SU-DHL-6 (cell line): ENCODE measurements at regions not wholly inside any gene's neighbourhood (a gene's known extent, or its start where the extent isn't known, plus 50 kb on each side); places are given as distances from the start of the nearest gene placed in this dataset.

Source experiments
- H2AFZ ChIP-seq: fragments of 200-600 bp; sonication (generic); 2 replicates; pipeline ENCODE4 v1.6.1; 2014; ENCODE audit warnings: low read depth, mild to moderate bottlenecking, moderate library complexity, mixed read lengths, antibody characterized with exemption, low read length; ENCODE audit not compliant: severe bottlenecking
- H3F3A ChIP-seq: fragments of 200-600 bp; shearing (Covaris generic); 2 replicates; pipeline ENCODE4 v1.6.0; 2016; ENCODE audit warnings: antibody characterized with exemption, mild to moderate bottlenecking; ENCODE audit not compliant: insufficient read depth
- H3K27ac ChIP-seq: fragments of 200-600 bp; sonication (generic); 2 replicates; pipeline ENCODE4 v1.5.1; 2016; ENCODE audit warnings: low read depth, mild to moderate bottlenecking, low read length, moderate library complexity, mixed read lengths
- H3K27me3 ChIP-seq: fragments of 200-600 bp; sonication (generic), shearing (Covaris generic); 2 replicates; pipeline ENCODE4 v1.6.0; 2014; ENCODE audit warnings: mild to moderate bottlenecking, low read length
- H3K36me3 ChIP-seq: fragments of 200-600 bp; sonication (generic); 2 replicates; pipeline ENCODE4 v1.6.1; 2014; ENCODE audit warnings: mild to moderate bottlenecking, low read length, mixed read lengths
- H3K4me2 ChIP-seq: fragments of 300-600, 200-600 bp; shearing (Covaris generic), sonication (generic); 2 replicates; pipeline ENCODE4 v1.6.0; 2014; ENCODE audit warnings: low read length, low read depth, mild to moderate bottlenecking; ENCODE audit not compliant: poor library complexity, severe bottlenecking
- H3K4me3 ChIP-seq: fragments of 200-600 bp; sonication (generic); 2 replicates; pipeline ENCODE4 v1.5.1; 2014; ENCODE audit warnings: antibody characterized with exemption, low read length, mild to moderate bottlenecking, mixed read lengths; ENCODE audit not compliant: insufficient read depth, poor library complexity, severe bottlenecking
- H3K79me2 ChIP-seq: fragments of 200-600 bp; sonication (generic); 2 replicates; pipeline ENCODE4 v1.6.1; 2014; ENCODE audit warnings: mild to moderate bottlenecking, low read length, moderate library complexity; ENCODE audit not compliant: insufficient read depth
- H3K9ac ChIP-seq: fragments of 200-600 bp; sonication (generic); 2 replicates; pipeline ENCODE4 v1.7.0; 2014; ENCODE audit warnings: mild to moderate bottlenecking, low read length
- H3K9me2 ChIP-seq: fragments of 200-600 bp; sonication (generic); replicated peaks from 2 replicates; pipeline ENCODE4 v1.6.1; 2014; ENCODE audit warnings: low read length; ENCODE audit not compliant: insufficient read depth
- H3K9me3 ChIP-seq: fragments of 200-600 bp; sonication (generic); 2 replicates; pipeline ENCODE4 v1.6.1; 2014; ENCODE audit warnings: low read length, mixed read lengths; ENCODE audit not compliant: insufficient read depth
- H4K20me1 ChIP-seq: fragments of 200-600 bp; sonication (generic); 2 replicates; pipeline ENCODE4 v1.6.1; 2014; ENCODE audit warnings: low read depth, mild to moderate bottlenecking, antibody characterized with exemption, low read length, moderate library complexity, mixed read lengths
- EZH2phosphoT487 ChIP-seq: fragments of 200-600 bp; sonication (generic), shearing (Covaris generic); conservative IDR thresholded peaks from 2 replicates; pipeline ENCODE4 v1.6.1; 2018; ENCODE audit warnings: mild to moderate bottlenecking, antibody characterized with exemption, low read length, moderate library complexity, mixed read lengths
- TF ChIP-seq, protein P1 (sequence below): fragments of 200-600 bp; sonication (generic); IDR thresholded peaks from one replicate; pipeline ENCODE4 v1.5.1; 2017; ENCODE audit warnings: antibody characterized with exemption, mild to moderate bottlenecking, low read length, moderate library complexity; ENCODE audit not compliant: insufficient read depth, poor library complexity, severe bottlenecking

DNA sequence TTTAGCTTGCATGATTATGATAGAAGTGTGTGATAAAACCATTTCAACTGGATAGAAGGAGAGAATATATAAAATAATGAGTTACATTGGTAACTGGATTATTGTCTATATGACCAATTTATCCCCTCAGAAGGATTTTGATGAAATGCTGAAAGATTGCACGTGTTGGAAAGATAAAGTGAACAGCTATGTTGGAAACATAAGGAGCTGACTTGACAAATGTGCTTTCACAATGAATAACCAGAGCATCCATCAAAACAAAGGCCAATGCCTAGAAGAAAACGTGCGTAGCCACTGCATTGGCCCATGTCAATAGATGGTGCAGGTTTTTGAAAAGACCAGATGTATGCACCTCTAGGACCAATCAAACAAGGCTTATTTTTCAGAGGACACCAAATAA lies 168.8 kb downstream of the TMEM200A start:
- no peak overlapping the region for H3K4me2 ChIP-seq
- H3K9me3 ChIP-seq = peaks cover 4% of the 10 kb centered on the region; the same call in 1 of the 2 replicates
- no peak for TF ChIP-seq EZH2phosphoT487
- TF ChIP-seq, protein P1, sequence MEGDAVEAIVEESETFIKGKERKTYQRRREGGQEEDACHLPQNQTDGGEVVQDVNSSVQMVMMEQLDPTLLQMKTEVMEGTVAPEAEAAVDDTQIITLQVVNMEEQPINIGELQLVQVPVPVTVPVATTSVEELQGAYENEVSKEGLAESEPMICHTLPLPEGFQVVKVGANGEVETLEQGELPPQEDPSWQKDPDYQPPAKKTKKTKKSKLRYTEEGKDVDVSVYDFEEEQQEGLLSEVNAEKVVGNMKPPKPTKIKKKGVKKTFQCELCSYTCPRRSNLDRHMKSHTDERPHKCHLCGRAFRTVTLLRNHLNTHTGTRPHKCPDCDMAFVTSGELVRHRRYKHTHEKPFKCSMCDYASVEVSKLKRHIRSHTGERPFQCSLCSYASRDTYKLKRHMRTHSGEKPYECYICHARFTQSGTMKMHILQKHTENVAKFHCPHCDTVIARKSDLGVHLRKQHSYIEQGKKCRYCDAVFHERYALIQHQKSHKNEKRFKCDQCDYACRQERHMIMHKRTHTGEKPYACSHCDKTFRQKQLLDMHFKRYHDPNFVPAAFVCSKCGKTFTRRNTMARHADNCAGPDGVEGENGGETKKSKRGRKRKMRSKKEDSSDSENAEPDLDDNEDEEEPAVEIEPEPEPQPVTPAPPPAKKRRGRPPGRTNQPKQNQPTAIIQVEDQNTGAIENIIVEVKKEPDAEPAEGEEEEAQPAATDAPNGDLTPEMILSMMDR = no peak
- H3K27ac ChIP-seq = no peak overlapping the region
- H4K20me1 ChIP-seq = no peaks in the 10 kb centered on the region
- no peaks in the 10 kb centered on the region for H3K36me3 ChIP-seq
- no peak overlapping the region for H2AFZ ChIP-seq
- no peaks in the 10 kb centered on the region for H3K79me2 ChIP-seq
- H3K9me2 ChIP-seq = no peaks in the 10 kb centered on the region
- H3K27me3 ChIP-seq = no peaks in the 10 kb centered on the region
- H3F3A ChIP-seq = no peaks in the 10 kb centered on the region
- H3K4me3 ChIP-seq = no peak overlapping the region
- no peak overlapping the region for H3K9ac ChIP-seq

DNA sequence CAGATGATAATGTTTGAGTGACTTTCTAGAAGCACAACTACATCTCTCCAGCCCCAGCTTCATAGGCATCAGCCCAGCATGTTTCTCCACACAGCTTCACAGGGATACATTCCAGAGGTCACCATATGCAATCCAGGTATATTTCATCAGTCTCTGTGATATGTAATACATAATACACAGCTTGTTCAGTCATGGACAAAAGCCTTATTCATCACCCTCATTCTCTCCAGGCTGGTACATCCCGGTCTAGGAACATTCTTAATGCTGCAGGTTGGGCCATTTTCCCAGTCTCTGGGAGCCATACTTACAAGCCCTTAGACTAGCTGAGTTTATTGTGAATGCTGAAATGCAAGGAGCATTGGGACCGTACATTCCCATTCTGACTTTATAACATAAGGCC lies 169.4 kb downstream of the TMEM200A start:
- H3K9me3 ChIP-seq = peaks cover 4% of the 10 kb centered on the region; the same call in 1 of the 2 replicates
- no peak overlapping the region for H3K27ac ChIP-seq

DNA sequence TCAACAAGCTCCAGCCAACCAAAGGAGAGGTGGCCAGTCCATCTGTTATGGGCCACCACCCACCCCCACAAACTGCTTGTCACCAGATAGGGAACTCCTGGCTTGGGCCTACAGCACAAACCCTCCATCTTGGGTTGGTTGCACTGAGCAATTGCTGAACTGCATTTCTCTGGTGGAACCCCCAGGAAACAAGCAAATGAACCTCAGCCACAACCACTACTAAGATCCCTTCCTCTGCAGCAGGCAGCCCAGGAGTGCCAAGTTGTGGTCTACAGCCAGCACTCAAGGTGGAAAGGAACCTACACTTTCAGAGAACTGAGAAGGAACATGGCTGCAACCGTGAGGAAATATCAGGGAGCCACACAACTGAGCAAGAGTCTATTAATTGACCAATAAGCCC lies 171.6 kb downstream of the TMEM200A start:
- Histone ChIP-seq H3K9me3 (peaks cover 4% of the 10 kb centered on the region; the same call in 1 of the 2 replicates), H3K27me3 (no peaks in the 10 kb centered on the region), H2AFZ (no peak overlapping the region), H3K9ac (no peak overlapping the region), H3F3A (no peaks in the 10 kb centered on the region), H3K9me2 (no peaks in the 10 kb centered on the region), H4K20me1 (no peaks in the 10 kb centered on the region), H3K36me3 (no peaks in the 10 kb centered on the region), H3K27ac (no peak overlapping the region), H3K4me2 (no peak overlapping the region), H3K79me2 (no peaks in the 10 kb centered on the region), H3K4me3 (no peak overlapping the region)
- TF ChIP-seq, protein P1 = no peak
- no peak for TF ChIP-seq EZH2phosphoT487

More for the DNA sequence above, 169.4 kb downstream of the TMEM200A start:
- TF ChIP-seq EZH2phosphoT487 = no peak
- TF ChIP-seq, protein P1 = no peak
- no peaks in the 10 kb centered on the region for H3F3A ChIP-seq
- no peaks in the 10 kb centered on the region for H3K79me2 ChIP-seq
- H3K36me3 ChIP-seq = no peaks in the 10 kb centered on the region
- no peaks in the 10 kb centered on the region for H3K9me2 ChIP-seq
- H2AFZ ChIP-seq = no peak overlapping the region
- no peak overlapping the region for H3K9ac ChIP-seq
- no peak overlapping the region for H3K4me2 ChIP-seq
- no peaks in the 10 kb centered on the region for H3K27me3 ChIP-seq
- no peaks in the 10 kb centered on the region for H4K20me1 ChIP-seq
- no peak overlapping the region for H3K4me3 ChIP-seq
